Activated CD4-positive, alpha-beta memory T cell treated with anti-CD3 and anti-CD28 coated beads for 36 hours (primary cell): ENCODE measurements at regions not wholly inside any gene's neighbourhood (a gene's known extent, or its start where the extent isn't known, plus 50 kb on each side); places are given as distances from the start of the nearest gene placed in this dataset.
"Not testable (repeated sequence)": the region's sequence is repeated elsewhere in the genome, so short reads cannot be mapped to it uniquely, and the experiment has no call there.

Experiments
- CTCF ChIA-PET: fragments of 350-600 bp; sonication (Branson Sonifier 250); formaldehyde crosslinking; loops from one replicate; lab custom pipeline; 2021; ENCODE audit warnings: antibody characterized with exemption, inconsistent platforms; lab: Charles Lee
- POLR2A ChIA-PET: fragments of 350-600 bp; sonication (Branson Sonifier 250); formaldehyde crosslinking; loops from one replicate; lab custom pipeline; 2021; ENCODE audit warnings: antibody characterized with exemption; lab: Charles Lee
- DNase-seq: peaks from one replicate; pipeline ENCODE4 v3.0.0-alpha.2; 2020
- H3K27ac Mint-ChIP-seq: one replicate; pipeline ENCODE4 v1.8.0; 2021; ENCODE audit warnings: mixed read lengths
- H3K27me3 Mint-ChIP-seq: one replicate; pipeline ENCODE4 v1.8.0; 2021; ENCODE audit warnings: mixed read lengths
- H3K36me3 Mint-ChIP-seq: one replicate; pipeline ENCODE4 v1.8.0; 2021; ENCODE audit warnings: mixed read lengths
- H3K4me1 Mint-ChIP-seq: one replicate; pipeline ENCODE4 v1.8.0; 2021; ENCODE audit warnings: low read depth, mixed read lengths
- H3K4me3 Mint-ChIP-seq: one replicate; pipeline ENCODE4 v1.8.0; 2021; ENCODE audit warnings: mild to moderate bottlenecking, mixed read lengths
- H3K9me3 Mint-ChIP-seq: one replicate; pipeline ENCODE4 v1.8.0; 2021; ENCODE audit warnings: mixed read lengths
- intact Hi-C: fragments of 100-400 bp; cut with micrococcal nuclease; formaldehyde crosslinking; loops from one replicate; pipeline ENCODE4 v1.15.1; 2023

GRCh38 chr3:139153434-139153833 lies 108.7 kb upstream of the PRR23C start:
- CTCF ChIA-PET, H3K4me3 Mint-ChIP-seq, DNase-seq, H3K9me3 Mint-ChIP-seq, H3K27me3 Mint-ChIP-seq, POLR2A ChIA-PET, H3K27ac Mint-ChIP-seq, H3K4me1 Mint-ChIP-seq, intact Hi-C loops, H3K36me3 Mint-ChIP-seq: not testable (repeated sequence)

- Mint-ChIP-seq H3K27ac (no peak overlapping the region), H3K36me3 (no peaks in the 10 kb centered on the region), H3K4me1 (no peaks in the 10 kb centered on the region), H3K27me3 (peaks cover 1% of the 10 kb centered on the region), H3K9me3 (no peaks in the 10 kb centered on the region), H3K4me3 (no peak overlapping the region)
- intact Hi-C loops: no loop called here
- ChIA-PET CTCF (no interaction called here), POLR2A (interaction anchor here (0.5 kb wide), 1 partner anchor 28 kb away, joined by 3 read pairs; no protein-coding TSS in a partner anchor)
- no peak for DNase-seq
Observed at GRCh38 chr3:139157161-139157932, 112.7 kb upstream of the PRR23C start.

- ChIA-PET CTCF (interaction anchor here (0.6 kb wide), 1 partner anchor 21 kb away, joined by 4 read pairs; no protein-coding TSS in a partner anchor), POLR2A (no interaction called here)
- Mint-ChIP-seq H3K4me3 (no peak overlapping the region), H3K27ac (no peak overlapping the region), H3K9me3 (no peaks in the 10 kb centered on the region), H3K36me3 (no peaks in the 10 kb centered on the region), H3K4me1 (no peaks in the 10 kb centered on the region), H3K27me3 (no peaks in the 10 kb centered on the region)
- intact Hi-C loops: no loop called here
- DNase-seq: no peak
Observed at GRCh38 chr3:139159356-139159755, 114.7 kb upstream of the PRR23C start.

- H3K27me3 Mint-ChIP-seq: peaks cover 5% of the 10 kb centered on the region
- no peaks in the 10 kb centered on the region for H3K9me3 Mint-ChIP-seq
- H3K4me1 Mint-ChIP-seq: no peaks in the 10 kb centered on the region
- no peak for DNase-seq
- H3K27ac Mint-ChIP-seq: no peak overlapping the region
- intact Hi-C loops: no loop called here
- H3K4me3 Mint-ChIP-seq: no peak overlapping the region
- no peaks in the 10 kb centered on the region for H3K36me3 Mint-ChIP-seq
- POLR2A ChIA-PET: no interaction called here
- CTCF ChIA-PET: no interaction called here
Observed at GRCh38 chr3:139173372-139174108, 128.8 kb upstream of the PRR23C start.

- CTCF ChIA-PET: no interaction called here
- Mint-ChIP-seq H3K27ac (no peak overlapping the region), H3K4me3 (no peak overlapping the region), H3K9me3 (peaks cover 14% of the 10 kb centered on the region), H3K27me3 (peaks cover 6% of the 10 kb centered on the region), H3K36me3 (no peaks in the 10 kb centered on the region), H3K4me1 (no peaks in the 10 kb centered on the region)
- DNase-seq: no peak
- intact Hi-C loops: no loop called here
- POLR2A ChIA-PET: no interaction called here
Observed at GRCh38 chr3:139180489-139180888, 135.8 kb upstream of the PRR23C start.

GRCh38 chr3:139182143-139182542 lies 137.5 kb upstream of the PRR23C start:
- intact Hi-C loops: no loop called here
- no peak overlapping the region for H3K27ac Mint-ChIP-seq
- ChIA-PET POLR2A (no interaction called here), CTCF (no interaction called here)
- no peak for DNase-seq
- peaks cover 6% of the 10 kb centered on the region for H3K27me3 Mint-ChIP-seq
- H3K9me3 Mint-ChIP-seq: peaks cover 14% of the 10 kb centered on the region
- H3K4me3 Mint-ChIP-seq: no peak overlapping the region
- no peaks in the 10 kb centered on the region for H3K4me1 Mint-ChIP-seq
- no peaks in the 10 kb centered on the region for H3K36me3 Mint-ChIP-seq

- Mint-ChIP-seq H3K4me3 (no peak overlapping the region), H3K4me1 (no peaks in the 10 kb centered on the region), H3K9me3 (peaks cover 14% of the 10 kb centered on the region), H3K27me3 (peaks cover 6% of the 10 kb centered on the region), H3K36me3 (no peaks in the 10 kb centered on the region), H3K27ac (no peak overlapping the region)
- no peak for DNase-seq
- intact Hi-C loops: no loop called here
- ChIA-PET CTCF (no interaction called here), POLR2A (no interaction called here)
Observed at GRCh38 chr3:139182598-139182997, 137.9 kb upstream of the PRR23C start.

- intact Hi-C loops: no loop called here
- no peak overlapping the region for H3K4me3 Mint-ChIP-seq
- H3K27me3 Mint-ChIP-seq: peaks cover 6% of the 10 kb centered on the region
- H3K4me1 Mint-ChIP-seq: no peaks in the 10 kb centered on the region
- H3K36me3 Mint-ChIP-seq: no peaks in the 10 kb centered on the region
- ChIA-PET CTCF (no interaction called here), POLR2A (no interaction called here)
- no peak for DNase-seq
- H3K27ac Mint-ChIP-seq: no peak overlapping the region
- peaks cover 10% of the 10 kb centered on the region for H3K9me3 Mint-ChIP-seq
Observed at GRCh38 chr3:139185527-139185926, 140.8 kb upstream of the PRR23C start.

GRCh38 chr3:139187154-139187553 lies 142.5 kb upstream of the PRR23C start:
- ChIA-PET CTCF (no interaction called here), POLR2A (no interaction called here)
- H3K27ac Mint-ChIP-seq: no peak overlapping the region
- H3K27me3 Mint-ChIP-seq: peaks cover 6% of the 10 kb centered on the region
- H3K9me3 Mint-ChIP-seq: peaks cover 4% of the 10 kb centered on the region
- intact Hi-C loops: no loop called here
- DNase-seq: no peak
- no peaks in the 10 kb centered on the region for H3K36me3 Mint-ChIP-seq
- no peak overlapping the region for H3K4me3 Mint-ChIP-seq
- H3K4me1 Mint-ChIP-seq: no peaks in the 10 kb centered on the region

- ChIA-PET CTCF (no interaction called here), POLR2A (no interaction called here)
- intact Hi-C loops: no loop called here
- peaks cover 6% of the 10 kb centered on the region for H3K27me3 Mint-ChIP-seq
- H3K4me3 Mint-ChIP-seq: no peak overlapping the region
- H3K36me3 Mint-ChIP-seq: no peaks in the 10 kb centered on the region
- no peak for DNase-seq
- no peak overlapping the region for H3K27ac Mint-ChIP-seq
- H3K9me3 Mint-ChIP-seq: peaks cover 4% of the 10 kb centered on the region
- H3K4me1 Mint-ChIP-seq: no peaks in the 10 kb centered on the region
Observed at GRCh38 chr3:139187648-139188047, 143.0 kb upstream of the PRR23C start.

GRCh38 chr3:139189943-139190342 lies 145.3 kb upstream of the PRR23C start:
- intact Hi-C loops: no loop called here
- Mint-ChIP-seq H3K36me3 (no peaks in the 10 kb centered on the region), H3K27ac (no peak overlapping the region), H3K4me3 (no peak overlapping the region), H3K4me1 (no peaks in the 10 kb centered on the region), H3K9me3 (peaks cover 5% of the 10 kb centered on the region), H3K27me3 (peaks cover 1% of the 10 kb centered on the region)
- POLR2A ChIA-PET: no interaction called here
- DNase-seq: no peak
- CTCF ChIA-PET: no interaction called here

GRCh38 chr3:139194421-139194820 lies 149.4 kb upstream of the MRPS22 start:
- H3K4me3 Mint-ChIP-seq, H3K4me1 Mint-ChIP-seq, intact Hi-C loops, H3K27ac Mint-ChIP-seq, POLR2A ChIA-PET, H3K27me3 Mint-ChIP-seq, DNase-seq, H3K36me3 Mint-ChIP-seq, CTCF ChIA-PET: not testable (repeated sequence)
- peaks cover 15% of the 10 kb centered on the region for H3K9me3 Mint-ChIP-seq
